ENCODE measurements at regions not wholly inside any gene's neighbourhood (a gene's known extent, or its start where the extent isn't known, plus 50 kb on each side); places are given as distances from the start of the nearest gene placed in this dataset.

- no peak for TF ChIP-seq CTCF (IDR thresholded peaks at IDR 0.05; ENCODE audit: low read depth, low read length, missing control alignments)
- no peak for DNase-seq (ENCODE audit: low read depth)
- no peak overlapping the region for H3K4me3 ChIP-seq (ENCODE audit: low read depth, low read length)
Measured at GRCh38 chr21:39051588-39051949, 131.7 kb downstream of the PSMG1 start.

- TF ChIP-seq CTCF (IDR thresholded peaks at IDR 0.05; ENCODE audit: low read depth, low read length, missing control alignments) = no peak
- H3K4me3 ChIP-seq (ENCODE audit: low read depth, low read length) = no peak overlapping the region
- DNase-seq (ENCODE audit: low read depth) = no peak
Measured at GRCh38 chr21:39050841-39051587, 132.2 kb downstream of the PSMG1 start.

- no peak for TF ChIP-seq CTCF (IDR thresholded peaks at IDR 0.05; ENCODE audit: low read depth, low read length, missing control alignments)
- no peak for DNase-seq (ENCODE audit: low read depth)
- H3K4me3 ChIP-seq (ENCODE audit: low read depth, low read length) = no peak overlapping the region
Measured at GRCh38 chr21:39048574-39048973, 134.7 kb downstream of the PSMG1 start.

GRCh38 chr21:39048064-39048463 is 135.2 kb downstream of the PSMG1 start:
- no peak overlapping the region for H3K4me3 ChIP-seq (ENCODE audit: low read depth, low read length)
- no peak for TF ChIP-seq CTCF (IDR thresholded peaks at IDR 0.05; ENCODE audit: low read depth, low read length, missing control alignments)
- no peak for DNase-seq (ENCODE audit: low read depth)

- H3K4me3 ChIP-seq (ENCODE audit: low read depth, low read length) = no peak overlapping the region
- no peak for TF ChIP-seq CTCF (IDR thresholded peaks at IDR 0.05; ENCODE audit: low read depth, low read length, missing control alignments)
- DNase-seq (ENCODE audit: low read depth) = no peak
Measured at GRCh38 chr21:39047046-39047445, 136.2 kb downstream of the PSMG1 start.

GRCh38 chr21:39046236-39046916 is 136.9 kb downstream of the PSMG1 start:
- DNase-seq (ENCODE audit: low read depth) = no peak
- no peak overlapping the region for H3K4me3 ChIP-seq (ENCODE audit: low read depth, low read length)
- TF ChIP-seq CTCF (IDR thresholded peaks at IDR 0.05; ENCODE audit: low read depth, low read length, missing control alignments) = no peak

- no peak overlapping the region for H3K4me3 ChIP-seq (ENCODE audit: low read depth, low read length)
- TF ChIP-seq CTCF (IDR thresholded peaks at IDR 0.05; ENCODE audit: low read depth, low read length, missing control alignments) = no peak
- no peak for DNase-seq (ENCODE audit: low read depth)
Measured at GRCh38 chr21:39041816-39042215, 141.4 kb downstream of the PSMG1 start.
